Naive thymus-derived CD8-positive, alpha-beta T cell (primary cell): ENCODE measurements at regions not wholly inside any gene's neighbourhood (a gene's known extent, or its start where the extent isn't known, plus 50 kb on each side); places are given as distances from the start of the nearest gene placed in this dataset.
"Not testable (repeated sequence)": the region's sequence is repeated elsewhere in the genome, so short reads cannot be mapped to it uniquely, and the experiment has no call there.

Source experiments
- ATAC-seq, 2 donors: fragments of 150-1000 bp; cut with Tn5 transposase in 1 of 2; sonication (Bioruptor Pico), chemical (Tn5 transposase) in 1 of 2; 1 replicate in 1 of 2; 2 replicates in 1 of 2; pipeline ENCODE4 v1.10.0; 2021; ENCODE audit warnings: mild to moderate bottlenecking in 2 of 2, moderate library complexity in 2 of 2
- POLR2A ChIA-PET: fragments of 350-600 bp; sonication (Branson Sonifier 250); formaldehyde crosslinking; loops from one replicate; lab custom pipeline; 2021; ENCODE audit warnings: antibody characterized with exemption; lab: Charles Lee
- DNase-seq, 10 donors: peaks; one replicate each; pipeline versions ENCODE4 v3.0.0 to v3.0.0-alpha.2; 2020 to 2022
- H3K27ac Mint-ChIP-seq, 10 donors: one replicate each; pipeline ENCODE4 v1.8.0; 2020 to 2022; ENCODE audit warnings: mild to moderate bottlenecking in 10 of 10, mixed read lengths in 10 of 10, moderate library complexity in 4 of 10, inconsistent platforms in 1 of 10
- H3K27me3 Mint-ChIP-seq, 5 donors: one replicate each; pipeline ENCODE4 v1.8.0; 2021 to 2022; ENCODE audit warnings: mixed read lengths in 5 of 5
- H3K36me3 Mint-ChIP-seq, 3 donors: one replicate each; pipeline ENCODE4 v1.8.0; 2020 to 2022; ENCODE audit warnings: mixed read lengths in 3 of 3, mild to moderate bottlenecking in 2 of 3, inconsistent platforms in 1 of 3
- H3K4me1 Mint-ChIP-seq, 4 donors: one replicate each; pipeline ENCODE4 v1.8.0; 2021 to 2022; ENCODE audit warnings: mixed read lengths in 4 of 4
- H3K4me3 Mint-ChIP-seq, 10 donors: one replicate each; pipeline ENCODE4 v1.8.0; 2020 to 2022; ENCODE audit warnings: mild to moderate bottlenecking in 10 of 10, mixed read lengths in 10 of 10, moderate library complexity in 6 of 10, inconsistent platforms in 1 of 10
- H3K9me3 Mint-ChIP-seq, 9 donors: one replicate each; pipeline ENCODE4 v1.8.0; 2020 to 2022; ENCODE audit warnings: mixed read lengths in 9 of 9, mild to moderate bottlenecking in 3 of 9, inconsistent platforms in 1 of 9, moderate library complexity in 1 of 9

DNA sequence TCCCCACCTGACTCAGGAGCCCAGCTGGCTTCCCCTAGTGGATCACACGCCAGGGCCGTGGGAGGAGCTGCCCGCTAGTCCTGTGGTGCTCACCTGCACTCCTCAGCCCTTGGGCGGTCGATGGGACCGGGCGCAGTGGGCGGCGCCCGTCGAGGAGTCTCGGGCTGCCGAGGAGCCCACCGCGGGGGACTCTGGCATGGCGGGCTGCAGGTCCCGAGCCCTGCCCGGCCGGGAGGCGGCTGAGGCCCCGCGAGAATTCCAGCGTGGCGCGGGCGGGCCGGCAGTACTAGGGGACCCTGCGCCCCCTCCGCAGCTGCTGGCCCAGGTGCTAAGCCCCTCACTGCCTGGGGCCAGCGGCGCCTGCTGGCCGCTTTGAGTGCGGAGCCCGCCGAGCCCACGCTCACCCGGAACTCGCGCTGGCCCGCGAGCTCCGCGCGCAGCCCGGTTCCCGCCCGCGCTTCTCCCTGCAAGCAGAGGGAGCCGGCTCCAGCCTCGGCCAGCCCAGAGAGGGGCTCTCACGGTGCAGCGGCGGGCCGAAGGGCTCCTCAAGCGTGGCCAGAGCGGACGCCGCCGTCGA, 367.9 kb downstream of the TYW1 start:
- POLR2A ChIA-PET = no interaction called here
- Mint-ChIP-seq H3K27ac (peak overlapping the region in 1 of 10 donors; percentile 5), H3K27me3 (peaks cover 0 to 17% (median 5%) of the 10 kb centered on the region in 5 donors), H3K4me3 (no peak overlapping the region), H3K36me3 (no peaks in the 10 kb centered on the region), H3K9me3 (peaks cover 0 to 13% (median 3%) of the 10 kb centered on the region in 9 donors), H3K4me1 (no peaks in the 10 kb centered on the region)
- no peak for DNase-seq
- no peak for ATAC-seq

DNA sequence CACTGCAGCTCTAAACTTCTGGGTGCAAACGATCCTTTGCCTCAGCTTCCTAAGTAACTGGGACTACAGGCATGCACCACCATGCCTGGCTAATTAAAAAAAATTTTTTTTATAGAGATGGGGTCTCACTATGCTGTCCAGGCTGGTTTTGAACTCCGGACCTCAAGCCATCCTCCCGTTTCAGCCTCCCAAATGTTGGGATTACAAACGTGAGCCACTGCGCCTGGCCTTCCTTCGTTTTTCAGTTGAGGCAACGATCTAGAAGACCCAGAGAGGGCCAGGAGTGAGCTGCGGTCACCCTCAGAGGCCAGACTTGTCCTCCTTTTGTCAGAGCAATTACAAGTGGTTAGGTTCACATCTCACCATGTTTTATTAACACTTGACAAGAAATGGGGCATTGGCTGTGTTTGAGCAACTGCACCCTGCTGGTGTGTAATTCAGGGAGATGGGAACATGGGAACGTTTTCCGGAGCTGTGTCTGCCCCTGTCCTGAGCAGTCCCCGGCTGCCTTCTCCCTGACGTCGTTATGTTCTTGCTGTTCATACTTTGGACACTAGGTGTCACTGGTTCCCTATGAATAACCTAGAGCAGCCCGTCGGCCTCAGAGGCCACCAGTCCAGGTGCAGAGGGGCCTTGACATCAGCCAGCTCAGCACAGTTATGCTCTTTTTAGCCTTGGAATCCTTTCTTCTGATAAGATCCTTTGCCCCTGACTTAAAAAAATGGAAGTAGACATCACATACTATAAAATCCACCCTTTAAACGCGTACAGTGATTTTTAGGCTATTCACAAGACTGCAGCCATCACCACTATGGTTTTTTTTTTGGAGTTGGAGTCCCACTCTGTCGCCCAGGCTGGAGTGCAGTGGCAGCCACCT, 375.0 kb downstream of the TYW1 start:
- Mint-ChIP-seq H3K36me3 (peaks cover 0 to 13% (median 3%) of the 10 kb centered on the region in 3 donors), H3K4me3 (no peak overlapping the region), H3K27me3 (peaks cover 20 to 44% (median 25%) of the 10 kb centered on the region in 5 donors), H3K4me1 (peaks cover 0 to 6% (median 2%) of the 10 kb centered on the region in 4 donors), H3K9me3 (peaks cover 0 to 27% (median 6%) of the 10 kb centered on the region in 9 donors), H3K27ac (no peak overlapping the region)
- peak; percentile 8 to 72 (median 52) for DNase-seq
- ATAC-seq = peak; percentile 59 to 85
- POLR2A ChIA-PET = no interaction called here

- ATAC-seq, H3K4me1 Mint-ChIP-seq, H3K27ac Mint-ChIP-seq, H3K4me3 Mint-ChIP-seq, DNase-seq, POLR2A ChIA-PET: not testable (repeated sequence)
- Mint-ChIP-seq H3K9me3 (peaks cover 0 to 18% (median 6%) of the 10 kb centered on the region in 9 donors), H3K36me3 (peaks cover 0 to 13% (median 3%) of the 10 kb centered on the region in 3 donors), H3K27me3 (peaks cover 20 to 42% (median 25%) of the 10 kb centered on the region in 5 donors)
These were observed 376.8 kb downstream of the TYW1 start for GRCh38 chr7:67373389-67373788.

DNA sequence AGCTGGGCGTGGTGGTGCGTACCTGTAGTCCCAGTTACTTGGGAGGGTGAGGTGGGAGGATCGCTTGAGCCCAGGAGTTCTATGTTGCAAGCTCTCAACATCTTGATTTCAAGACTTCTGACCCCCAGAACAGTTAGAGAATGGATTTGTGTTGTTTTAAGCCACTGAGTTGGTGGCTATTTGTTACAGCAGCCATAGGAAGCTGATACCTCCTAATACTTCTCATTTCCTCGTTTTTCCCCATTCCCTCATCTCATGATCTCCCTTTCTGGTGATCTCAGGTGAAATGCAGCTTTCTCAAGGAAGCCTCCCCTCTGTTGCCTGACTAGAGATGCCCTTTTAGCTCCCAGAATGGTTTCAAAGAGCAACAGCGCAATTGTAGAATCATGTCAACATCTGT, 378.8 kb downstream of the TYW1 start:
- no peak for ATAC-seq
- DNase-seq = no peak
- POLR2A ChIA-PET = no interaction called here
- Mint-ChIP-seq H3K4me1 (peaks cover 0 to 6% (median 2%) of the 10 kb centered on the region in 4 donors), H3K27me3 (peaks cover 18 to 31% (median 25%) of the 10 kb centered on the region in 5 donors), H3K36me3 (peaks cover 0 to 13% (median 3%) of the 10 kb centered on the region in 3 donors), H3K27ac (no peak overlapping the region), H3K4me3 (no peak overlapping the region), H3K9me3 (peaks cover 0 to 18% (median 6%) of the 10 kb centered on the region in 9 donors)

GRCh38 chr7:67377939-67378862, 381.6 kb downstream of the TYW1 start:
- H3K9me3 Mint-ChIP-seq = peaks cover 0 to 14% (median 4%) of the 10 kb centered on the region in 9 donors
- POLR2A ChIA-PET = no interaction called here
- ATAC-seq = peak in 1 of 2 donors; percentile 32
- peak; percentile 29 to 77 (median 44) for DNase-seq
- H3K27ac Mint-ChIP-seq = peak overlapping the region in 1 of 10 donors; percentile 70
- peaks cover 10 to 15% (median 11%) of the 10 kb centered on the region in 5 donors for H3K27me3 Mint-ChIP-seq
- no peak overlapping the region for H3K4me3 Mint-ChIP-seq
- H3K36me3 Mint-ChIP-seq = peaks cover 0 to 13% (median 0%) of the 10 kb centered on the region in 3 donors
- peaks cover 0 to 3% (median 0%) of the 10 kb centered on the region in 4 donors for H3K4me1 Mint-ChIP-seq

GRCh38 chr7:67380326-67380725, 383.7 kb downstream of the TYW1 start:
- Mint-ChIP-seq H3K36me3 (peaks cover 0 to 4% (median 0%) of the 10 kb centered on the region in 3 donors), H3K27ac (no peak overlapping the region), H3K4me3 (no peak overlapping the region), H3K4me1 (no peaks in the 10 kb centered on the region), H3K27me3 (peaks cover 4 to 10% (median 7%) of the 10 kb centered on the region in 5 donors), H3K9me3 (peaks cover 0 to 5% (median under 1%) of the 10 kb centered on the region in 9 donors)
- no peak for DNase-seq
- POLR2A ChIA-PET = no interaction called here
- ATAC-seq = no peak

GRCh38 chr7:67380858-67381257, 384.2 kb downstream of the TYW1 start:
- no peak for ATAC-seq
- H3K4me1 Mint-ChIP-seq = no peaks in the 10 kb centered on the region
- no peak overlapping the region for H3K27ac Mint-ChIP-seq
- no peak overlapping the region for H3K4me3 Mint-ChIP-seq
- peaks cover 0 to 4% (median 0%) of the 10 kb centered on the region in 3 donors for H3K36me3 Mint-ChIP-seq
- H3K9me3 Mint-ChIP-seq = peaks cover 0 to 3% (median 0%) of the 10 kb centered on the region in 9 donors
- no peak for DNase-seq
- peaks cover 4 to 8% (median 6%) of the 10 kb centered on the region in 5 donors for H3K27me3 Mint-ChIP-seq
- POLR2A ChIA-PET = no interaction called here

- Mint-ChIP-seq H3K27me3 (peaks cover 0 to 9% (median 0%) of the 10 kb centered on the region in 5 donors), H3K27ac (no peak overlapping the region), H3K9me3 (no peaks in the 10 kb centered on the region), H3K4me1 (no peaks in the 10 kb centered on the region), H3K36me3 (no peaks in the 10 kb centered on the region), H3K4me3 (no peak overlapping the region)
- no peak for ATAC-seq
- POLR2A ChIA-PET = no interaction called here
- DNase-seq = no peak
These were observed 391.2 kb downstream of the TYW1 start for GRCh38 chr7:67387851-67388250.

DNA sequence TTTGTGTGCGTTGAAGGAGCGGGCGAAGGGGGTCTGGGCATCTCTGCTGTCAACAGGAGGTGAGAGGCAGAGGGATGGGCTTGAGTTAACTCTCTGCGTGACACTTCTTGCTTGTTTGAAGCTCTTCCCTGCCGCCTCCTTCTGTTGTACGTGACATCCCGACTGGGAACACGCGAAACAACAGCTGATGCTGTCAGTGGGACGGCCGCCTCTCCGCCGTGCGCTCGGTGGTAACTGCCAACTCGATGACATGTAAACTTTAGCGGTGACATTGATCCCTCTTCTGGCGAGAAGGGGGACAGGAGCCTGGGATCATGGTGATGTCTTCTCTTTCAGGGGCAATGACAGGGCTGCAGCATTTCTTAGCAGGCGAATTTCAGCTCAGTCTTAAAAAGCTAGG, 394.5 kb downstream of the TYW1 start:
- Mint-ChIP-seq H3K27me3 (peaks cover 0 to 14% (median 2%) of the 10 kb centered on the region in 5 donors), H3K36me3 (no peaks in the 10 kb centered on the region), H3K4me1 (no peaks in the 10 kb centered on the region), H3K4me3 (no peak overlapping the region), H3K9me3 (peaks cover 0 to 5% (median 0%) of the 10 kb centered on the region in 9 donors), H3K27ac (peak overlapping the region in 1 of 10 donors; percentile 53)
- ATAC-seq (no peak), DNase-seq (no peak)
- POLR2A ChIA-PET = no interaction called here

GRCh38 chr7:67392596-67393438, 396.2 kb downstream of the TYW1 start:
- Mint-ChIP-seq H3K27ac (no peak overlapping the region), H3K27me3 (peaks cover 0 to 11% (median 2%) of the 10 kb centered on the region in 5 donors), H3K9me3 (peaks cover 0 to 10% (median 4%) of the 10 kb centered on the region in 9 donors), H3K4me3 (no peak overlapping the region), H3K4me1 (no peaks in the 10 kb centered on the region), H3K36me3 (peaks cover 0 to 5% (median 0%) of the 10 kb centered on the region in 3 donors)
- no peak for DNase-seq
- no peak for ATAC-seq
- POLR2A ChIA-PET = no interaction called here

DNA sequence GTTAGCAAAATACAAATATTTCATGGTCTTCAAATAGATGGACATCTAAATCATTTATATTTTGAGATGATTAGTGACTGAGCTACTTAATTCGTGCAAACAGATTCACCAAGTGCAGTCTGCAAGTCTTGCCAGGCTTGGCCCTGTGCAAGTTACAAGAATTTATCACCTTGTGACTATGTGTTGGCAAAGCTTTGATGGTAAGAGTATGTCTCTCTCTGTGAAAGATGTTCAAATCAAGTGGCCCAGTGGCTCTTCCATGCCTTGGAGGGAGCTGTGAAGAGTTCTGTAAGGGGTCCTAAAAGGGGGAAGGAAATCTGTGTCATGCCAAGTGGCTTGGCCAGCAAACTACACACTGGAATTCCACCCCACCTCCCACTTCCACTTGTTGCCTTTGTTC, 397.3 kb downstream of the TYW1 start:
- no peaks in the 10 kb centered on the region for H3K4me1 Mint-ChIP-seq
- ATAC-seq = no peak
- no peak overlapping the region for H3K4me3 Mint-ChIP-seq
- H3K27ac Mint-ChIP-seq = no peak overlapping the region
- DNase-seq = no peak
- POLR2A ChIA-PET = no interaction called here
- peaks cover 0 to 10% (median 2%) of the 10 kb centered on the region in 5 donors for H3K27me3 Mint-ChIP-seq
- H3K9me3 Mint-ChIP-seq = peaks cover 0 to 16% (median 5%) of the 10 kb centered on the region in 9 donors
- peaks cover 0 to 5% (median 2%) of the 10 kb centered on the region in 3 donors for H3K36me3 Mint-ChIP-seq
